A673 (cell line): ENCODE measurements at regions not wholly inside any gene's neighbourhood (a gene's known extent, or its start where the extent isn't known, plus 50 kb on each side); places are given as distances from the start of the nearest gene placed in this dataset.

Experiments used
- BruUV-seq: library from RNA; stranded (reverse); fragments of 400-500 nt; replicated peaks from 2 replicates; lab custom pipeline; 2021; lab: Mats Ljungman, UMichigan
- CTCF ChIA-PET: fragments of 300-600 bp; sonication (Branson Sonifier 250); formaldehyde crosslinking; loops from one replicate; lab custom pipeline; 2022; ENCODE audit warnings: antibody characterized with exemption; lab: Charles Lee
- POLR2A ChIA-PET: fragments of 300-600 bp; sonication (Branson Sonifier 250); formaldehyde crosslinking; loops from one replicate; lab custom pipeline; 2022; ENCODE audit warnings: antibody characterized with exemption; ENCODE audit not compliant: low non-redundant PET; lab: Charles Lee
- DNase-seq: peaks from one replicate; pipeline ENCODE4 v3.0.0-alpha.2; 2015; ENCODE audit warnings: low spot score
- H3K27ac ChIP-seq: fragments of 200-600 bp; sonication (generic); 2 replicates; pipeline ENCODE4 v1.5.1; 2016; ENCODE audit warnings: mixed run types, low read depth, mild to moderate bottlenecking, mixed read lengths, antibody characterized with exemption, low read length; ENCODE audit not compliant: poor library complexity, severe bottlenecking
- H3K27me3 ChIP-seq: fragments of 200-600 bp; sonication (generic); replicated peaks from 2 replicates; pipeline ENCODE4 v1.6.1; 2017; ENCODE audit warnings: mixed run types, low read depth, mild to moderate bottlenecking, mixed read lengths, antibody characterized with exemption, low read length; ENCODE audit not compliant: insufficient read depth, poor library complexity
- H3K36me3 ChIP-seq: fragments of 200-600 bp; sonication (generic); 2 replicates; pipeline ENCODE4 v1.6.1; 2016; ENCODE audit warnings: mixed run types, mild to moderate bottlenecking, mixed read lengths, antibody characterized with exemption, low read length; ENCODE audit not compliant: insufficient read depth, poor library complexity, severe bottlenecking
- H3K4me1 ChIP-seq: fragments of 200-600 bp; sonication (generic); 2 replicates; pipeline ENCODE4 v1.6.1; 2017; ENCODE audit warnings: mixed run types, mild to moderate bottlenecking, mixed read lengths, antibody characterized with exemption, low read length; ENCODE audit not compliant: insufficient read depth, poor library complexity, severe bottlenecking
- H3K4me3 ChIP-seq: fragments of 200-600 bp; sonication (generic); 2 replicates; pipeline ENCODE4 v1.5.1; 2016; ENCODE audit warnings: low read depth, mixed run types, mild to moderate bottlenecking, mixed read lengths, low read length; ENCODE audit not compliant: poor library complexity, severe bottlenecking
- H3K9me3 ChIP-seq: fragments of 200-600 bp; sonication (generic); 2 replicates; pipeline ENCODE4 v1.6.1; 2016; ENCODE audit warnings: mixed run types, low read depth, mild to moderate bottlenecking, mixed read lengths, antibody characterized with exemption, low read length; ENCODE audit not compliant: poor library complexity, severe bottlenecking
- CTCF ChIP-seq: fragments of 300-800, 200-600 bp; sonication (generic); conservative IDR thresholded peaks from 2 replicates; pipeline ENCODE4 v1.5.1; 2017; ENCODE audit warnings: low read depth, mild to moderate bottlenecking, antibody characterized with exemption, low read length, moderate library complexity, mixed read lengths
- EZH2 ChIP-seq: fragments of 200-600 bp; sonication (generic); IDR thresholded peaks from 2 replicates; pipeline ENCODE4 v1.6.1; 2017; ENCODE audit warnings: borderline replicate concordance, low read depth, mild to moderate bottlenecking, mixed read lengths, antibody characterized with exemption, low read length; ENCODE audit not compliant: poor library complexity, severe bottlenecking
- intact Hi-C: fragments of 100-400 bp; cut with micrococcal nuclease; formaldehyde crosslinking; loops from one replicate; pipeline ENCODE4 v1.10.0; 2022; ENCODE audit not compliant: unreplicated experiment

- TF ChIP-seq EZH2: no peak
- no peak for TF ChIP-seq CTCF
- no peaks in the 10 kb centered on the region for H3K27me3 ChIP-seq
- H3K36me3 ChIP-seq: no peaks in the 10 kb centered on the region
- H3K9me3 ChIP-seq: no peaks in the 10 kb centered on the region
- POLR2A ChIA-PET: no interaction called here
- no peak overlapping the region for H3K4me3 ChIP-seq
- CTCF ChIA-PET: interaction anchor here (1.0 kb wide), 1 partner anchor 17 kb away, joined by 3 read pairs; no protein-coding TSS in a partner anchor
- no peak for DNase-seq
- H3K27ac ChIP-seq: no peak overlapping the region
- H3K4me1 ChIP-seq: peaks cover 5% of the 10 kb centered on the region
- intact Hi-C loops: loop anchor here (10.0 kb wide), 1 partner anchor 193 kb away; no protein-coding TSS in a partner anchor
- no TSS peak for BruUV-seq
Observed at GRCh38 chr9:7341571-7341970, 458.0 kb downstream of the DMAC1 start.

- ChIA-PET CTCF (no interaction called here), POLR2A (no interaction called here)
- no peak for TF ChIP-seq EZH2
- no peak for TF ChIP-seq CTCF
- H3K4me1 ChIP-seq: peaks cover 6% of the 10 kb centered on the region
- no TSS peak for BruUV-seq
- no peak for DNase-seq
- intact Hi-C loops: loop anchor here (10.0 kb wide), 1 partner anchor 194 kb away; no protein-coding TSS in a partner anchor
- no peak overlapping the region for H3K27ac ChIP-seq
- no peaks in the 10 kb centered on the region for H3K36me3 ChIP-seq
- no peaks in the 10 kb centered on the region for H3K27me3 ChIP-seq
- no peaks in the 10 kb centered on the region for H3K9me3 ChIP-seq
- H3K4me3 ChIP-seq: no peak overlapping the region
Observed at GRCh38 chr9:7340451-7340850, 459.1 kb downstream of the DMAC1 start.

- no peak for DNase-seq
- CTCF ChIA-PET: no interaction called here
Observed at GRCh38 chr9:7338586-7339281, 460.8 kb downstream of the DMAC1 start.

More at GRCh38 chr9:7338586-7339281, 460.8 kb downstream of the DMAC1 start:
- intact Hi-C loops: loop anchor here (10.0 kb wide), 1 partner anchor 164 kb away; no protein-coding TSS in a partner anchor
- Histone ChIP-seq H3K27ac (no peak overlapping the region), H3K4me1 (peaks cover 23% of the 10 kb centered on the region), H3K27me3 (no peaks in the 10 kb centered on the region), H3K4me3 (no peak overlapping the region), H3K9me3 (no peaks in the 10 kb centered on the region), H3K36me3 (no peaks in the 10 kb centered on the region)
- POLR2A ChIA-PET: no interaction called here
- TF ChIP-seq EZH2 (no peak), CTCF (no peak)
- no TSS peak for BruUV-seq
